GM12892 (cell line): ENCODE measurements at regions not wholly inside any gene's neighbourhood (a gene's known extent, or its start where the extent isn't known, plus 50 kb on each side); places are given as distances from the start of the nearest gene placed in this dataset.
"Not testable (repeated sequence)": the region's sequence is repeated elsewhere in the genome, so short reads cannot be mapped to it uniquely, and the experiment has no call there.

ENCODE experiments used
- DNase-seq: peaks from one replicate; pipeline ENCODE4 v3.0.0; 2011; ENCODE audit not compliant: insufficient read length
- FAIRE-seq: peaks from 2 replicates; lab custom pipeline; 2011; peaks lifted over from hg19 to GRCh38; lab: Jason Lieb, UNC
- POLR2A ChIP-seq: IDR thresholded peaks from 2 replicates; pipeline ENCODE4 v1.6.1; 2011; ENCODE audit warnings: low read depth, low read length, control low read depth
- POLR2AphosphoS5 ChIP-seq: IDR thresholded peaks from 2 replicates; pipeline ENCODE4 v1.6.1; 2011; ENCODE audit warnings: low read depth, low read length, control low read depth
- TAF1 ChIP-seq: IDR thresholded peaks from 2 replicates; pipeline ENCODE4 v1.6.1; 2011; ENCODE audit warnings: low read depth, mild to moderate bottlenecking, control low read depth, low read length, borderline replicate concordance

DNA sequence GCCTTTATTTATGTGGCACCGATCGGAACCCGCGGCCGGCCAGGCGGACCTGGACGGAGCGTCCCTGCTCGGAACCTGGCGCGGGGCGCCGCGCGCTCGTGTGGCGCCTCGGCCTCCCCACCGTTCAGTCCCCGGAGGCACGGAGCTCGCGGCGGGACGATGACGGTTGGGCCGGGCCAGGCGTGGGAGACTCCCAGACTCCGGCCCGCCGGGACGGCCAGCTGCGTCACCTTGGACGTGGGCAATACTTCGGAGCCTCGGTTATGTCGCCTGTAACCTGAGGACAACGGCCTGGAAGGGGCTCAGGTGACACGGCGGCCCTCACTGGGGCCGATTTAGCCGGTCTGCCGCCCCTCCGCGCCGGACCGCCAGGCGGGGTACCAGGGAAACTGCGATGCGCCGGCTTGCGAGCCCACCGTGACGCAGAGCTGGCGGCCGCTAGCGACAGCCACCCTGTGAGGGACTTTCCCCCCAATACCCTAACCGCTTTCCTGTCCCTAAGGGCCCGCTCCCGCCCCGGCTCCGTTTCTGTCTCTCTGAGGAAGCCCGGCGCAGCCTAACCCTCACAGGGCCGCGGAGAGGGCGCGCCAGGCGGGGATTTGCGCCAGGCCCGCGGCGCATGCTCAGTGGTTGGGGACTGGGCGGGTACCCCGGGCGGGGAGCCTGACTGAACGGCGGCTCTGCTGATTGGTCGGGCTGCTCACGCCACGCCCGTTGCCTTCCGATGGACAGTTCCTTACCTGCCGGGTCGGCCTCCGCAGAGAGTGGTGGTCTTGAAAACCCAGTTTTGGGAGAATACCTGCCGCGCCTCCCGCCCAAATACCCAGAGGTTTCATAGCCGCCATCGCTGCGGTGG, 109.5 kb upstream of the DOCK9 start:
- peak; percentile 96 for DNase-seq
- TF ChIP-seq POLR2A, result no peak
- TF ChIP-seq TAF1, result no peak
- no peak for TF ChIP-seq POLR2AphosphoS5
- peak; percentile 95 for FAIRE-seq

DNA sequence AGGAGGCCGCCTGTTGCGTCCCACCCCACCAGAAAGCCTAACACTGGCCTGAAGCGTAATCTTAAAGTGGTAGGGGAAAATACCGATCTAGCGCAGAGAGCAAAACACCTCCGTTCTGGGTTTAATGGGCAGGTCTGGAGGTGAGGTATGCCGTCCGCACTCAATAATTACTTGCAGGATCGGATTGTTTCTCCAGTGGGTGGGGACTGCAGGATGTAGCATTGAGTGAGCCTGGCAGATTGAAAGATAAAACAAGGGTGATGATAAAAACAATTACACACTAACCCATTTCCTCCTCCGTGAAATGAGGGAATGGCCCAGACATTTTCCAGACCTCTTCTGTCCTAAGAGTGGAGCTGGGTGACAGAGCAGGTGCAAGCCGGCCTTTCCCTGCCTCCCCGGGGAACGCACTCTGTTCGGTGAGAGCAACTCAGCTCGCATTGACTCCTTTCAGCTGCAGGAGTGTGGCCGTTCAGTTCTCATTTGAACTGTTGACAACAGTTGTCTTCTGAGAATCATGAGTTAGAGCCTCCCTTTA, 110.2 kb upstream of the DOCK9 start:
- TF ChIP-seq TAF1 (no peak), POLR2AphosphoS5 (no peak), POLR2A (no peak)
- DNase-seq (no peak), FAIRE-seq (no peak)

DNA sequence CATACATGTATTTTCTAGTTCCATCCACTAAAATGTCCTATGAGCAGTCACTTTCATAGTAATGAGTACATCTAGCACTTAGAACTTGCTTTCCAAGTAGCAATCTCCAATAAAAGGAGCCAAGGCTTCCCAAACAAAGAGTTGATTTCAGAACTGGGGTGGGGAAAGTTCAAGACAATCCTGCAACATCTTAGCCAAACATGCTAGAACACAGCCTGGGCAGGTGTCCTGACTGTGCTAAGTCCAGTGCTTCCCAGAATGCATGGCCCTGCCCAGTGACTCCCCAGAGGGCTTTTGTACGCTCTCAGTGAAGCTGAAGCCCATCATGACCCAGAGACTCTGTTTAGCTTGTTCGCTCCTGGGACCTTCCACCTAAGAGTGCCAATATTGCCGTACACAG, 106.7 kb upstream of the UBAC2 start:
- FAIRE-seq (no peak), DNase-seq (no peak)
- no peak for TF ChIP-seq POLR2AphosphoS5
- no peak for TF ChIP-seq TAF1
- TF ChIP-seq POLR2A, result no peak

DNA sequence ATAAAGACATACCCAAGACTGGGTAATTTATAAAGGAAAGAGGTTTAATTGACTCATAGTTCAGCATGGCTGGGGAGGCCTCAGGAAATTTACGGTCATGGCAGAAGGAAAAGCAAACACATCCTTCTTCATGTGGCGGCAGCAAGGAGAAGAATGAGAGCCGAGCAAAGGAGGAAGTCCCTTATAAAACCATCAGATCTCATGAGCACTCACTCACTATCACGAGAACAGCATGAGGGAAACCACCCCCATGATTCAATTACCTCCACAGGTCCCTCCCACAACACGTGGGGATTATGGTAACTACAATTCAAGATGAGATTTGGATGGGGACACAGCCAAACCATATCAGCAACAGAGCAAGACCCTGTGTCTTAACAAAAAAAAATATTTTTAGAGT, 98.8 kb upstream of the UBAC2 start:
- FAIRE-seq, DNase-seq: not testable (repeated sequence)

DNA sequence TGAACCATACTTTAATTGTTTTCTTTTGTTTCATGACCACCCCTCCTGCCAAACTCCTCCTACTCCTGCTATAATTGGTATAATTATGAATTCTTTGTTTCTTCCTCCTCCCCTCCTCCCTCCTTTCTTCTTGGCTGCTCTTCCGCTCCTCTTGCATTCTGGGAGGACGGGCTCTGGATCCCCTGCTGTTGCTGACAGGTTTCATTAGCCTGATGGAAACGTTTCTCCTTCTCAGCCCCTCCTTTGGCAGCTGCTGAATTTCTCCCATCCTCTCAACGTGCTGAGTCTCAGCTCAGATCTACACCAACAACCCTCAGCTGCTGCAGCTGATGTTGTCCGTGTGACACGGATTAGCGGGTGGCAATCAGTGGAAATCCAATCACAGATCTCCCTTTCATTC, 97.1 kb upstream of the UBAC2 start:
- FAIRE-seq (no peak), DNase-seq (no peak)
- TF ChIP-seq POLR2A (no peak), POLR2AphosphoS5 (no peak), TAF1 (no peak)

DNA sequence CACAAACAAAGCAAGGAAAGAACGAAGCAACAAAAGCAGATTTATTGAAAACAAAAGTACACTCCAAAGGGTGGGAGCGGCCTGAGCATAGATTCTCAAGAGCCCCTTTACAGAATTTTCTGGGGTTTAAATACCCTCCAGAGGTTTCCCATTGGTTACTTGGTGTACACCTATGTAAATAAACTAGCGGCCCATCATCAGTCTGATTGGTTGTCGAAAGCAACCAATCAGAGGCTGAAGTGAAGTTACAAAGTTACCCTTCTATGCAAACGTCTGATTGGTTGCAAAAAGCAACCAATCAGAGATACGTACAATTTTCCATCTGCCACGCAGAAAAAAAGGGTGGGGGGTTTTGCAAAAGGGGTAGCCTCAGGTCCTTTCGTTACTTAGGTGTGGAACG, 96.3 kb upstream of the UBAC2 start:
- FAIRE-seq (no peak), DNase-seq (no peak)
- no peak for TF ChIP-seq POLR2AphosphoS5
- TF ChIP-seq TAF1, result no peak
- no peak for TF ChIP-seq POLR2A

DNA sequence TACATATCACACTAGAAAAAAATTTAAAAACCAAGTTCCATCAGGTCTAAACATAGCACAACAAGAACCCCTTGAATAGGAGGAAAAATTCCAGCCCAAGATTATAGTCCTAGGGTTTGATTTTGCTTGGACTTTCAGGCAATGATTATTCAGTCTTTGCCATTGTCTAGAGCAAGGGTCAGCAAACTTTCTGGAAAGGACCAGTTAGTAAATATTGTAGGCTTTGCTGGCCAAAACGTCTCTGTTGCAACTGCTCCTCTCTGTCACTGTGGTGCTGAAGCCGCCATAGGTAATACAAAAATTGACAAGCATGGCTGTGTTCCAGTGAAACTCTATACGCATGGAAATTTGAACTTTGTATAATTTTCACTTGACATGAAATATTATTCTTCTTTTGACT, 95.5 kb upstream of the UBAC2 start:
- no peak for DNase-seq
- TF ChIP-seq POLR2AphosphoS5, result no peak
- no peak for TF ChIP-seq TAF1
- TF ChIP-seq POLR2A, result no peak
- FAIRE-seq, result no peak

DNA sequence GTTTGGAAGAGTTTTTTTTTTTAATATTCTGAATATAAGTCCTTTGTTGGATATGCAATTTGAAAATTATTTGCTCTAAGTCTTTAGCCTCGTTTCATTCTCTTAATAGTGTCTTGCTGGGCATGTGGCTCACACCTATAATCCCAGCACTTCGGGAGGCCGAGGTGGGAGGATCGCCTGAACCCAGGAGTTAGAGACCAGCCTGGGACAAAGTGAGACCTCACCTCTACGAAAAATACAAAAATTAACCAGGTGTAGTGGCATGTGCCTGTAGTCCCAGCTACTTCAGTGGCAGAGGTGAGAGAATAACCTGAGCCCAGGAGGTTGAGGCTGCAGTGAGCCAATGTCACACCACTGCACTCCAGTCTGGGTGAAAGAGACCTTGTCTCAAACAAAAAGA, 87.3 kb upstream of the UBAC2 start:
- DNase-seq (no peak), FAIRE-seq (no peak)
- TF ChIP-seq TAF1 (no peak), POLR2AphosphoS5 (no peak), POLR2A (no peak)

DNA sequence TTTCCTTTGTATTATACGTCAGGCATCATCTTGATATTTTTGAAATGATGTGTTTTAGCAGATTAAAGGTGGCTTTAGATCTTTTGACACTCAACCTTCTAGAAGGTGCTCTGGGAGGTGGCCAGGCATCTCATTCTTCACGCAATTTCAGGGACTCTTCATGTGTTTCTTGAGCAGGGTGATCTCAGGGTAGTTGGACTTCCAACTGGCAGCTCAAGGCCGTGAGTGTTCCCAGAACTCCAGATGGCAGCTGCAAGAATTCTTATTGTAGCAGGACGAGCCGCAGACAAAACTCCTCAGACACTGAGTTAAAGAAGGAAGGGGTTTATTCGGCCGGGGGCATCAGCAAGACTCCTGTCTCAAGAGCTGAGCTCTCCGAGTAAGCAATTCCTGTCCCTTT, 82.5 kb upstream of the UBAC2 start:
- DNase-seq, result no peak
- no peak for FAIRE-seq

DNA sequence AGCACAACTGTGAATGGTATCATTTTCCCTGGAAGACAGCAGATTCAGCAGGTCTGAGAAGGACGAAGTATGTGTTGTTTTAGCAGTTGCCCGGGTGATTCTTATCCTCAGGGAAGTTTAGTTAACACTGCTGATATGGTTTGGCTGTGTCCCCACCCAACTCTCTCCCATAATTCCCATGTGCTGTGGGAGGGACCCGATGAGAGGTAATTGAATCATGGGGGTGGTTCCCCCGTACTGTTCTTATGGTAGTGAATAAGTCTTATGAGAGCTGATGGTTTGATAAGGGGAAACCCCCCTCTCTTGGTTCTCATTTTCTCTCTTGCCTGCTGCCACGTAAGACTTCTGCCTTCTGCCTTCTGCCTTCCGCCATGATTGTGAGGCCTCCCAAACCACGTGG, 81.0 kb upstream of the UBAC2 start:
- TF ChIP-seq TAF1, result no peak
- no peak for TF ChIP-seq POLR2A
- no peak for TF ChIP-seq POLR2AphosphoS5
- FAIRE-seq (no peak), DNase-seq (no peak)

More for the DNA sequence above, 82.5 kb upstream of the UBAC2 start:
- TF ChIP-seq POLR2AphosphoS5, result no peak

DNA sequence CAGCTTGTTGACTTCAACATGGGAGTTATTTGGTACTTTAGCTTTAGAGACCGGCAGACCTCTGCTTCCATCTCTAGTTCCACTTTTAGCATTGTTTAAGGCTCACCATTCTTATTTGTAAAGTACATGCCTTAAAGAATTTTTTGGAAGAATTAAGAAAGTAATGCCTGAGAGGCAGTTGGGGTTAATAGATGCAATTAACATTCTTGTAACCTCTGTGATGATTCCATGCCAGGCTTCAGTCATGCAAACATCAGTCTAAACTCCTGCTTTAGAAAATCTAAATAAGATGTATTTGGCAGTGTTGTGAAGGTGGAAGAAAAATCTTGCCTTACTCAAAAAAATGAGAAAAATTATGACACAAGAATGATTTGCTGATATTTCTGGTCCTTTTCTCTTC, 79.9 kb upstream of the UBAC2 start:
- DNase-seq (no peak), FAIRE-seq (no peak)
- TF ChIP-seq POLR2A (no peak), POLR2AphosphoS5 (no peak)

DNA sequence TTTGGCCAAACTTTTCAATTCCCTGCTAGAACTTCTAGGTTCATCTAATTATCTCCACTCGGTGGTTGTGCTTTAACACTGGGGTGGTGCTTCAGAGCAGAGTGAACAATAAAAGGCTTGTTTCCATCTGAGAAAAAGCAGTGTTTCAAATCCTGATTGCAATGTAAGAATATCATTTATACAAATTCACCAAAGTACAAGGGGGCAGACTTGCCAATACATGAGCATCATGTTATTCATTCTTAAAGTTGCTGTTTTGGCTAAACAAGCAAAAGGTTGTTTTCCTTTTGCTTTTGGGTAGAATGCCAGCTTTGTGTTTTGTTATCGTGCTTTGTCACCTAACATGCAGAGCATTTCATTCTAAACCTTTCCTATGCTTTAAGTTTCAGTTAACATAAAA, 78.5 kb upstream of the UBAC2 start:
- DNase-seq (no peak), FAIRE-seq (no peak)
- TF ChIP-seq POLR2AphosphoS5 (no peak), TAF1 (no peak)

DNA sequence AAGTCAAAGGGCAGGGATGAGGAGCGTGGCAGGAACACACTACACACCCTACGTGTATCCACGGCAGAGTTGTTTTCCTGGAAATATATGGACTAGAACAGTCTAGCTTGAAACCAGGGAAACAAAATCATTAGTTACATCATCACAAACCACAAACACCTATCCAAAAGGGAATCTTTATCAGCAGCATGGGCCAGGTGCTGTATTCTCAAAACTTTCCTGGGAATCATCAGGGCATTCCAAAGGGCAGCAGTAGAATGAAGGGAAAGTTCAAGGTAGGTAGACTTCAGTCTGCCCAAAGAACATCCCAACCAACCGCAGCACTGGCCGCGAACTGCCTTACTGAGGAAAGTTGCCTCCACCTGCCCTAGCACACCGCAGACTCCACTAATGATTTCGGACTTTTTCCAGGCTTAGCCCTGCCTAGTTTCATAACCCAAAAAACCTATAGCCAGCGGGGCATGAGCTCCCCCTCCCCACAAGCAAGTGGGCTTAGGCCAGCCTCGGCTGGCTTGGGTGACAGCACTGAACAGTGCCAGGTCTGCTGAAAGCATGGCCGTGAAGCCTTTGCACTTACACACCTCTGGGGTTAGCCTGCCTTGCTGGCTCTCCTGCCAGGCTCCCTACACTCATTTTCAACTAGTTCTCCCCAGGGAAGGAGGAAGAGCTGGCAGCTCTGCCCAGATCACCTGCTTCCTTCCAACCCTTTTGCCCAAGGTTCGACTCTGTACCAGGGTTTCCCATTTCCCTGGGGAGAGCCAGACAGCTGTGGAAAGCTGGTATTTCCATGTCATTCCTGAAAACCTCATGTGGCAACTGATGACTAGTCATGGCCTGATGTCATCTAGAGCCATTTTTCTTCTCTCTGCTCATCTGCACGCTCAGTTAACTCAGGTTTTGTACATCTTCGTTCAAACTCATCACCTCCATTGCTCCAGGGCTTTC, 77.3 kb upstream of the UBAC2 start:
- TF ChIP-seq TAF1 (no peak), POLR2A (no peak), POLR2AphosphoS5 (no peak)
- DNase-seq (no peak), FAIRE-seq (no peak)
